IMR-90 (cell line): ENCODE measurements at regions not wholly inside any gene's neighbourhood (a gene's known extent, or its start where the extent isn't known, plus 50 kb on each side); places are given as distances from the start of the nearest gene placed in this dataset.

Experiments used
- ATAC-seq: fragments of 200-7000 bp; cut with Tn5 transposase; 2 replicates; pipeline ENCODE4 v1.9.1; 2020; ENCODE audit warnings: low read depth, mild to moderate bottlenecking, moderate library complexity
- BruUV-seq: library from RNA; stranded (reverse); fragments of 400-500 nt; replicated peaks from 2 replicates; lab custom pipeline; 2021; lab: Mats Ljungman, UMichigan
- CTCF ChIA-PET: fragments of 300-600 bp; formaldehyde crosslinking; extraction: SDS; loops from one replicate; lab custom pipeline; 2021; ENCODE audit warnings: antibody characterized with exemption; lab: Yijun Ruan, JAX
- POLR2A ChIA-PET: fragments of 300-600 bp; sonication (Branson Sonifier 250); formaldehyde crosslinking; loops from one replicate; lab custom pipeline; 2022; ENCODE audit warnings: antibody characterized with exemption; ENCODE audit not compliant: unreplicated experiment; lab: Charles Lee
- DNase-seq: peaks from one replicate; pipeline ENCODE4 v3.0.0; 2013
- H2AFZ ChIP-seq: replicated peaks from 2 replicates; pipeline ENCODE3; 2013; ENCODE audit warnings: low read length, mild to moderate bottlenecking; ENCODE audit not compliant: poor library complexity
- H2AK5ac ChIP-seq: 2 replicates; pipeline ENCODE4 v1.6.1; 2013; ENCODE audit warnings: low read depth, low read length, inconsistent platforms
- H2AK9ac ChIP-seq: replicated peaks from 2 replicates; pipeline ENCODE3; 2013; ENCODE audit warnings: mild to moderate bottlenecking, low read depth, low read length, moderate library complexity; ENCODE audit not compliant: poor library complexity
- H2BK120ac ChIP-seq: 2 replicates; pipeline ENCODE4 v1.6.1; 2013; ENCODE audit warnings: low read depth, low read length, inconsistent platforms
- H2BK15ac ChIP-seq: 3 replicates; pipeline ENCODE4 v1.6.1; 2013; ENCODE audit warnings: low read depth, low read length, inconsistent platforms
- H2BK20ac ChIP-seq: 2 replicates; pipeline ENCODE4 v1.6.1; 2013; ENCODE audit warnings: low read depth, mild to moderate bottlenecking, inconsistent platforms, low read length, moderate library complexity
- H2BK5ac ChIP-seq: 2 replicates; pipeline ENCODE4 v1.6.1; 2013; ENCODE audit warnings: mild to moderate bottlenecking, low read depth, low read length, inconsistent platforms; ENCODE audit not compliant: poor library complexity, severe bottlenecking
- H3K14ac ChIP-seq: replicated peaks from 2 replicates; pipeline ENCODE4 v1.6.1; 2013; ENCODE audit warnings: low read depth, low read length, inconsistent platforms
- H3K18ac ChIP-seq: 2 replicates; pipeline ENCODE4 v1.6.1; 2013; ENCODE audit warnings: low read depth, low read length, control low read depth
- H3K23ac ChIP-seq: 2 replicates; pipeline ENCODE4 v1.6.1; 2013; ENCODE audit warnings: low read depth, low read length, inconsistent platforms
- H3K27ac ChIP-seq: 2 replicates; pipeline ENCODE4 v1.5.1; 2013; ENCODE audit warnings: mild to moderate bottlenecking, control low read depth, low read length; ENCODE audit not compliant: insufficient read depth
- H3K27me3 ChIP-seq: 2 replicates; pipeline ENCODE4 v1.6.1; 2013; ENCODE audit warnings: low read length; ENCODE audit not compliant: control insufficient read depth, insufficient read depth
- H3K36me3 ChIP-seq: 2 replicates; pipeline ENCODE4 v1.6.1; 2013; ENCODE audit warnings: low read length, mixed read lengths; ENCODE audit not compliant: control insufficient read depth, insufficient read depth
- H3K4ac ChIP-seq: 2 replicates; pipeline ENCODE4 v1.6.1; 2013; ENCODE audit warnings: low read depth, low read length, inconsistent platforms
- H3K4me1 ChIP-seq: 2 replicates; pipeline ENCODE4 v1.6.1; 2013; ENCODE audit warnings: low read length, mixed read lengths; ENCODE audit not compliant: control insufficient read depth, insufficient read depth
- H3K4me2 ChIP-seq: 2 replicates; pipeline ENCODE4 v1.6.1; 2013; ENCODE audit warnings: low read depth, mild to moderate bottlenecking, control low read depth, low read length, moderate library complexity
- H3K4me3 ChIP-seq: 2 replicates; pipeline ENCODE4 v1.5.1; 2013; ENCODE audit warnings: low read depth, mild to moderate bottlenecking, control low read depth, low read length, moderate library complexity; ENCODE audit not compliant: insufficient read depth
- H3K56ac ChIP-seq: 2 replicates; pipeline ENCODE4 v1.6.1; 2013; ENCODE audit warnings: low read length, inconsistent platforms; ENCODE audit not compliant: insufficient read depth; ENCODE audit errors: extremely low read depth
- H3K79me1 ChIP-seq, 2 experiments: 2 replicates each; pipeline ENCODE4 v1.6.1; 2013; ENCODE audit warnings: low read length in 2 of 2, inconsistent platforms in 1 of 2, low read depth in 1 of 2
- H3K9ac ChIP-seq: 2 replicates; pipeline ENCODE4 v1.6.1; 2013; ENCODE audit warnings: low read depth, low read length, control low read depth
- H3K9me1 ChIP-seq: 2 replicates; pipeline ENCODE4 v1.6.1; 2013; ENCODE audit warnings: low read length, inconsistent platforms; ENCODE audit not compliant: insufficient read depth
- H3K9me3 ChIP-seq: 2 replicates; pipeline ENCODE4 v1.6.1; 2013; ENCODE audit warnings: low read length; ENCODE audit not compliant: control insufficient read depth, insufficient read depth
- H4K20me1 ChIP-seq: 2 replicates; pipeline ENCODE4 v1.6.1; 2013; ENCODE audit warnings: low read length, inconsistent platforms; ENCODE audit not compliant: insufficient read depth
- H4K5ac ChIP-seq: 2 replicates; pipeline ENCODE4 v1.6.1; 2013; ENCODE audit warnings: mild to moderate bottlenecking, low read depth, low read length, control low read depth
- H4K8ac ChIP-seq, 2 experiments: 2 replicates each; pipeline ENCODE4 v1.6.1; 2013; ENCODE audit warnings: low read depth in 2 of 2, low read length in 2 of 2, control low read depth in 1 of 2, inconsistent platforms in 1 of 2
- H4K91ac ChIP-seq: 2 replicates; pipeline ENCODE4 v1.6.1; 2013; ENCODE audit warnings: low read depth, low read length, inconsistent platforms; ENCODE audit not compliant: insufficient read depth
- MAZ ChIP-seq: IDR thresholded peaks from 2 replicates; pipeline ENCODE4 v1.6.1; 2012; ENCODE audit warnings: low read depth, mild to moderate bottlenecking, low read length, improper control_type of control experiment, moderate library complexity, borderline replicate concordance
- WGBS, 2 experiments: methylation state at CpG; one replicate each; pipeline versions ENCODE4 v1.1.5 to v1.1.7; 2013; ENCODE audit warnings: missing lambda C conversion rate in 2 of 2; ENCODE audit not compliant: insufficient read length in 1 of 2; ENCODE audit errors: extremely low coverage in 2 of 2; 5-methylcytosine and 5-hydroxymethylcytosine counted together
- dilution Hi-C: fragments of 300-500 bp; cut with HindIII; formaldehyde crosslinking; loops from one replicate; pipeline ENCODE4 v1.14.3; 2018; ENCODE audit warnings: low sequenced_read_pairs; ENCODE audit not compliant: unreplicated experiment
- in situ Hi-C: fragments of 300-500 bp; cut with MboI; formaldehyde crosslinking; loops from 3 replicates; pipeline ENCODE4 v1.14.3; 2019; ENCODE audit warnings: low sequenced_read_pairs, inconsistent platforms, mixed read lengths
- intact Hi-C: fragments of 100-400 bp; cut with micrococcal nuclease; formaldehyde crosslinking; loops from 2 replicates; pipeline ENCODE4 v1.10.0; 2022

DNA sequence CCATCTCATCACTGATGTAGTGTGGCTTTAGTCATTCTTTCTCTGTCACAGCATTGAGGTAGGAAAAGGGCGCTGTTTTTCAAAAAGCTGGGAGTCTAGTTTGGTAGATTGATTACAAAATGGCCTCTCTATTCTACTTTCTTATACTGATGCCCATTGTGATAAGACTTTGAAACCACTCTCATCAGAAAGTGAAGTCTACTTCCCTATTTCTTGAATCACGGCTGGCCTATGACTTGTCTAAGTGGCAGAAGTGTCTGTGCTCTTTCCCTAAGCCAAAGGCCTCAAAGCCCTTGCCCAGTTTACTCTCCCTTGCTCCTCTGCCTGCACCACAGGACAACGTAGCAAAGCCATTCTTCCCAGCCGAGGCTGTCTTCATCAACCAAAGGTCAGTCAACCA, 83.0 kb upstream of the IL33 start:
- no peaks in the 10 kb centered on the region for H3K9me3 ChIP-seq
- no peak overlapping the region for H3K27ac ChIP-seq
- H3K36me3 ChIP-seq: no peaks in the 10 kb centered on the region
- no peak overlapping the region for H3K4ac ChIP-seq
- dilution Hi-C loops: no loop called here
- no peak for ATAC-seq
- no peak overlapping the region for H3K14ac ChIP-seq
- DNase-seq: no peak
- no peaks in the 10 kb centered on the region for H3K9me1 ChIP-seq
- no peak overlapping the region for H4K91ac ChIP-seq
- CTCF ChIA-PET: no interaction called here
- no peak overlapping the region for H4K8ac ChIP-seq
- no peak overlapping the region for H2BK5ac ChIP-seq
- H3K27me3 ChIP-seq: no peaks in the 10 kb centered on the region
- no peaks in the 10 kb centered on the region for H4K20me1 ChIP-seq
- POLR2A ChIA-PET: no interaction called here
- no peak overlapping the region for H2BK20ac ChIP-seq
- H2AK9ac ChIP-seq: no peak overlapping the region
- no peak overlapping the region for H2BK120ac ChIP-seq
- no peaks in the 10 kb centered on the region for H3K4me1 ChIP-seq
- intact Hi-C loops: no loop called here
- no peak overlapping the region for H3K9ac ChIP-seq
- H3K4me2 ChIP-seq: no peak overlapping the region
- no peak overlapping the region for H3K23ac ChIP-seq
- no peak overlapping the region for H2AK5ac ChIP-seq
- H3K79me1 ChIP-seq: no peaks in the 10 kb centered on the region
- H2AFZ ChIP-seq: no peak overlapping the region
- WGBS, 2 experiments: no CpG with 5 or more reads among the region's 4 CpGs
- no peak for TF ChIP-seq MAZ
- H3K56ac ChIP-seq: no peak overlapping the region
- H2BK15ac ChIP-seq: no peak overlapping the region
- H4K5ac ChIP-seq: no peak overlapping the region
- BruUV-seq: no TSS peak
- in situ Hi-C loops: no loop called here
- no peak overlapping the region for H3K4me3 ChIP-seq
- H3K18ac ChIP-seq: no peak overlapping the region
